ENCODE measurements at regions not wholly inside any gene's neighbourhood (a gene's known extent, or its start where the extent isn't known, plus 50 kb on each side); places are given as distances from the start of the nearest gene placed in this dataset.

GRCh38 chr3:68290333-68290732 is 635.9 kb upstream of the SUCLG2 start:
- no peak for TF ChIP-seq CTCF (conservative IDR thresholded peaks at IDR 0.05; ENCODE audit: low read length)
- no peak for TF ChIP-seq EZH2phosphoT487 (IDR thresholded peaks at IDR 0.05; ENCODE audit: borderline replicate concordance)
